Activated CD8-positive, alpha-beta T cell treated with anti-CD3 and anti-CD28 coated beads for 36 hours (primary cell): ENCODE measurements at regions not wholly inside any gene's neighbourhood (a gene's known extent, or its start where the extent isn't known, plus 50 kb on each side); places are given as distances from the start of the nearest gene placed in this dataset.

ENCODE experiments used
- ATAC-seq: fragments of 200-7000 bp; cut with Tn5 transposase; one replicate; pipeline ENCODE4 v1.10.0; 2021; ENCODE audit warnings: mild to moderate bottlenecking, moderate library complexity
- CTCF ChIA-PET: fragments of 350-600 bp; sonication (Branson Sonifier 250); formaldehyde crosslinking; loops from one replicate; lab custom pipeline; 2021; ENCODE audit warnings: antibody characterized with exemption; lab: Charles Lee
- POLR2A ChIA-PET: fragments of 350-600 bp; sonication (Branson Sonifier 250); formaldehyde crosslinking; loops from one replicate; lab custom pipeline; 2021; ENCODE audit warnings: antibody characterized with exemption; lab: Charles Lee
- DNase-seq: peaks from one replicate; pipeline ENCODE4 v3.0.0-alpha.2; 2020
- H3K27ac Mint-ChIP-seq: one replicate; pipeline ENCODE4 v1.8.0; 2021; ENCODE audit warnings: mild to moderate bottlenecking, mixed read lengths
- H3K27me3 Mint-ChIP-seq: one replicate; pipeline ENCODE4 v1.8.0; 2021; ENCODE audit warnings: mixed read lengths
- H3K36me3 Mint-ChIP-seq: one replicate; pipeline ENCODE4 v1.8.0; 2021; ENCODE audit warnings: low read depth, mixed read lengths
- H3K4me1 Mint-ChIP-seq: one replicate; pipeline ENCODE4 v1.8.0; 2021; ENCODE audit warnings: low read depth, mixed read lengths
- H3K4me3 Mint-ChIP-seq: one replicate; pipeline ENCODE4 v1.8.0; 2021; ENCODE audit warnings: mild to moderate bottlenecking, moderate library complexity, mixed read lengths
- H3K9me3 Mint-ChIP-seq: one replicate; pipeline ENCODE4 v1.8.0; 2021; ENCODE audit warnings: mixed read lengths
- CTCF ChIP-seq: fragments of 200-600 bp; IDR thresholded peaks from one replicate; pipeline ENCODE4 v1.8.0; 2022; ENCODE audit warnings: antibody characterized with exemption, mild to moderate bottlenecking
- intact Hi-C: fragments of 100-400 bp; cut with micrococcal nuclease; formaldehyde crosslinking; loops from one replicate; pipeline ENCODE4 v1.10.0; 2022

DNA sequence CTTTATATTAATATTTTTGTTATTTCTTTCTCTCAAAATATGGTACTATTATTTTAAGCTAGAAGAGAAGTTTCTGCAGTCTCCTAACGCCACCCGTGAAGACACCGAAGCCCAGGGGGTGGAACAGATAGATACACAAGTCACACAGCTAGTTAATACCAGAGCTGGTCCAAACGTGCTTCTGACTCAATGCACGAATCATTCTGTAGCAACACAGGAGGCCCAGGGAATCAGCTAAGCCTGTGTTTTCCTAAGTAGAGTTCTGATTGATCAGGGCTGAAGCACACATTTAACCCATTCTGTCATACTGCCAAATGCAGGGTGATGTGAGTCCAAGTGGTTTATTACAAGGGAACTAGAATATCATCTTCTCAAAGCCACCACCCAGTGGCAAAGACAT lies 116.9 kb upstream of the PWP1 start:
- Mint-ChIP-seq H3K4me1 (peaks cover 6% of the 10 kb centered on the region), H3K36me3 (peaks cover 7% of the 10 kb centered on the region), H3K4me3 (no peak overlapping the region), H3K9me3 (no peaks in the 10 kb centered on the region), H3K27me3 (no peaks in the 10 kb centered on the region), H3K27ac (no peak overlapping the region)
- ChIA-PET POLR2A (no interaction called here), CTCF (interaction anchor here (0.9 to 1.4 kb wide), 3 partner anchors 10 to 437 kb away, joined by 3 to 7 read pairs (median 3); no protein-coding TSS in a partner anchor)
- ATAC-seq: no peak
- TF ChIP-seq CTCF: no peak
- intact Hi-C loops: no loop called here
- no peak for DNase-seq

DNA sequence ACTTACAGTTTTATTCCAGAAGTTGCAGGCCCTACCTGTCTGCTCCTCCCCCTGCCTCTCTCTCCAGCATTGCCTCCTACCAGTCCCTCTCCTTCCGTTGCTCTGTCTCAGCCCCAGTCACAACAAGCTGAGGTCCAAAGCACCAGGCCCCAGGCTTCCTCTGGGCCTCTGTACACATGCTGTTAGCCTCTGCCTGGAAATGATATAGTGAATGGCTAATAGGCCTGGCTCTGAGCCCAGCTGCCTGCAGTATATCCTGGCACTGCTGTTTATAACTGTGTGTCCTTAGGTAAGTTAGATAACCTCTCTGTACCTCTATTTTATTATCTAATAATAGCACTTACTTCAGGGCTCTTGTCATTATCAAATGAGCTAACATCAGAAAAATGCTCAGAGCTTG lies 114.9 kb upstream of the PWP1 start:
- no peaks in the 10 kb centered on the region for H3K27me3 Mint-ChIP-seq
- DNase-seq (no peak), ATAC-seq (no peak)
- no peak for TF ChIP-seq CTCF
- no peak overlapping the region for H3K4me3 Mint-ChIP-seq
- no peaks in the 10 kb centered on the region for H3K9me3 Mint-ChIP-seq
- peaks cover 3% of the 10 kb centered on the region for H3K36me3 Mint-ChIP-seq
- H3K27ac Mint-ChIP-seq: no peak overlapping the region
- intact Hi-C loops: no loop called here
- CTCF ChIA-PET: interaction anchor here (1.6 kb wide), 1 partner anchor 438 kb away, joined by 3 read pairs; no protein-coding TSS in a partner anchor
- POLR2A ChIA-PET: no interaction called here
- no peaks in the 10 kb centered on the region for H3K4me1 Mint-ChIP-seq

DNA sequence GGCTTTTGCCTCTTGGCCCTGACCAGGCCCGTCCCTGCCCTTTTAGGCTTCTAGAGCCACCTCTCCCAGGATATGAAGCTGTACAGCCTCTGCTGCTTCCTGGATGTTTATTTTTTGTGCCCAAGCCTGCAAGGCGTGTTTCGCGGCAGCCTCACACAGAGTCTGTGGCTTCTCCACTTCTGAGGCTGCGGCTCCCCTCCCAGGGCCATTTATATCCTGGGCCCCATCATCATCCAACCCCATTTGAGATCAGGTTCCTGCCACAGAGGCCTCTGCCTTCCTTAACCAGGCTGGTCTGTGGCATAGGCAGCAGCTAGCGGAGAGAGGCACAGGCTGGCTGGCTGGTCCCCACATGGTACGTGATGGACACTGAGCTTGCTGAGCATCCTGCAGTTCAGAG lies 114.1 kb upstream of the PWP1 start:
- no peaks in the 10 kb centered on the region for H3K36me3 Mint-ChIP-seq
- no peak for TF ChIP-seq CTCF
- ATAC-seq (no peak), DNase-seq (no peak)
- intact Hi-C loops: no loop called here
- ChIA-PET POLR2A (no interaction called here), CTCF (interaction anchor here (1.6 kb wide), 1 partner anchor 439 kb away, joined by 3 read pairs; no protein-coding TSS in a partner anchor)
- H3K9me3 Mint-ChIP-seq: no peaks in the 10 kb centered on the region
- H3K27me3 Mint-ChIP-seq: no peaks in the 10 kb centered on the region
- no peak overlapping the region for H3K4me3 Mint-ChIP-seq
- no peak overlapping the region for H3K27ac Mint-ChIP-seq
- H3K4me1 Mint-ChIP-seq: no peaks in the 10 kb centered on the region

- H3K27me3 Mint-ChIP-seq: no peaks in the 10 kb centered on the region
- H3K9me3 Mint-ChIP-seq: no peaks in the 10 kb centered on the region
- no peak overlapping the region for H3K4me3 Mint-ChIP-seq
- intact Hi-C loops: no loop called here
- ATAC-seq (no peak), DNase-seq (no peak)
- ChIA-PET POLR2A (no interaction called here), CTCF (no interaction called here)
- H3K4me1 Mint-ChIP-seq: no peaks in the 10 kb centered on the region
- TF ChIP-seq CTCF: no peak
- H3K36me3 Mint-ChIP-seq: no peaks in the 10 kb centered on the region
- no peak overlapping the region for H3K27ac Mint-ChIP-seq
These were observed 110.9 kb upstream of the PWP1 start for GRCh38 chr12:107574691-107575090.

DNA sequence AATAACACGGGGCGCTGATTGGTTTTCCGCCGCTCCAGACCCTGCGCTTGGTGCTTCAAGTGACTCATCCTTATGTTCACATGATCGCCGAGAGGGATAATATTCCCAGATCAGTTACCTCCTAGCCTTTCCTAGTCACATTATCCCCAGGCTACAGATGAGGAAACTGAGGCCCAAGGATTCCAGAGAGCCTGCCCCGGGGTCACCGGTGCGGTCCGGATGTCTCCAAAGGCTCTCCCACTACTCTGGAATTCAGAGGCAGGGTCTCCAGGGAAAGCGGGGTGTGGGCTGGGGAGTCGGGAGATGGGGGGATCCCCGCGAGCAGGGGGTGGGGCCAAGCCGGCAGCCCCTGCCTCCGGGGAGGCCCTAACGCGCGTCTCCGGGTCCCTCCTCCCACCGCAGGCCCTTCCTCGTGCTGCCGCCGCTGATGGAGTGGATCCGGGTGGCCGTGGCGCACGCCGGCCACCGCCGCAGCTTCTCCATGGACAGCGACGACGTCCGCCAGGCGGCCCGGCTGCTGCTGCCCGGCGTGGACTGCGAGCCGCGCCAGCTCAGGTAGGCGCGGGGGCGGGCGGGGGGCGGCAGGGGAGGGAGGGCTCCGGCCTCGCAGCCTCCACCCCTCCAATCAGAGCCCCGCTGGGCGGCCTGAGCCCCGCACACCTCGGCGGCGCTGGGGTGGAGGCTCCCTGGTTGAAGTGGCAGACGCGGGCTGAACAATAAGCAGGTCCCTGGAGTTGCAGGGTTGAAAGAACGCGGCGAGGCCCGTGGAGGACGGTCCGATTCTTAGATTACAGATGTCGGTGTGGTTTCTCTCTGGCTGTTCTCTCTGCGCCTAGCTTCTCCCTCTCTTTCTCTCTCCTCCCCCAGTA lies 104.6 kb upstream of the PWP1 start:
- no peak for ATAC-seq
- H3K4me3 Mint-ChIP-seq: no peak overlapping the region
- peaks cover 4% of the 10 kb centered on the region for H3K36me3 Mint-ChIP-seq
- no peak for DNase-seq
- H3K9me3 Mint-ChIP-seq: peaks cover 2% of the 10 kb centered on the region
- H3K4me1 Mint-ChIP-seq: no peaks in the 10 kb centered on the region
- no peak overlapping the region for H3K27ac Mint-ChIP-seq
- CTCF ChIA-PET: no interaction called here
- H3K27me3 Mint-ChIP-seq: no peaks in the 10 kb centered on the region
- intact Hi-C loops: no loop called here
- TF ChIP-seq CTCF: no peak
- POLR2A ChIA-PET: no interaction called here
